ENCODE measurements at regions not wholly inside any gene's neighbourhood (a gene's known extent, or its start where the extent isn't known, plus 50 kb on each side); places are given as distances from the start of the nearest gene placed in this dataset.

GRCh38 chr11:43234881-43235280 lies 76.9 kb upstream of the API5 start:
- TF ChIP-seq CTCF (IDR thresholded peaks at IDR 0.05), result no peak
- TF ChIP-seq EP300 (IDR thresholded peaks at IDR 0.05; ENCODE audit: low read depth), result no peak
- TF ChIP-seq POLR2A (IDR thresholded peaks at IDR 0.05), result no peak
- no peak for TF ChIP-seq POLR2AphosphoS5 (IDR thresholded peaks at IDR 0.05)

All from transverse colon (tissue), 4 donors.